HEK293 (cell line): ENCODE measurements at regions not wholly inside any gene's neighbourhood (a gene's known extent, or its start where the extent isn't known, plus 50 kb on each side); places are given as distances from the start of the nearest gene placed in this dataset.

ENCODE experiments used
- CTCF ChIA-PET: fragments of 350-600 bp; formaldehyde crosslinking; extraction: SDS; loops from one replicate; lab custom pipeline; 2021; ENCODE audit warnings: antibody characterized with exemption; lab: Yijun Ruan, JAX
- POLR2A ChIA-PET: fragments of 300-600 bp; formaldehyde crosslinking; extraction: SDS; loops from one replicate; lab custom pipeline; 2020; ENCODE audit warnings: antibody characterized with exemption, inconsistent platforms; lab: Yijun Ruan, JAX
- H3K27ac ChIP-seq: fragments of 200-500 bp; sonication (Bioruptor generic); 2 replicates; pipeline ENCODE4 v1.5.1; 2014; ENCODE audit warnings: low read depth, low read length, control low read depth, inconsistent platforms; ENCODE audit errors: extremely low read depth
- H3K36me3 ChIP-seq, 2 experiments: fragments of 200-500 bp in 1 of 2; sonication (Bioruptor generic) in 1 of 2; 1 replicate in 1 of 2; 2 replicates in 1 of 2; pipeline ENCODE4 v1.5.1; 2014 to 2017; ENCODE audit warnings: inconsistent platforms in 2 of 2, low read length in 2 of 2; ENCODE audit not compliant: control insufficient read depth in 2 of 2, insufficient read depth in 1 of 2
- H3K4me1 ChIP-seq: fragments of 200-500 bp; sonication (Bioruptor generic); 2 replicates; pipeline ENCODE4 v1.5.1; 2014; ENCODE audit warnings: mild to moderate bottlenecking, low read length, inconsistent platforms; ENCODE audit not compliant: control insufficient read depth, insufficient read depth
- H3K4me3 ChIP-seq: 2 replicates; pipeline ENCODE4 v1.5.1; 2011; ENCODE audit warnings: low read depth, mild to moderate bottlenecking, control low read depth, low read length, moderate library complexity
- H3K9me3 ChIP-seq: fragments of 200-500 bp; sonication (Bioruptor generic); 2 replicates; pipeline ENCODE4 v1.5.1; 2014; ENCODE audit warnings: low read depth, low read length, inconsistent platforms; ENCODE audit not compliant: control insufficient read depth, insufficient read depth
- CTCF ChIP-seq: fragments of 450-650 bp; formaldehyde crosslinking; IDR thresholded peaks from 2 replicates; pipeline ENCODE4 v1.5.1; 2016; ENCODE audit warnings: missing biosample characterization, missing genetic modification characterization
- ELK4 ChIP-seq: IDR thresholded peaks from 2 replicates; pipeline ENCODE4 v1.6.1; 2011; ENCODE audit warnings: mild to moderate bottlenecking, low read depth, low read length, borderline replicate concordance
- GLI4 ChIP-seq: fragments of 450-650 bp; formaldehyde crosslinking; IDR thresholded peaks from 2 replicates; pipeline ENCODE4 v1.5.1; 2016; ENCODE audit warnings: missing biosample characterization, missing genetic modification characterization
- KLF8 ChIP-seq: fragments of 450-650 bp; formaldehyde crosslinking; IDR thresholded peaks from 2 replicates; pipeline ENCODE4 v1.5.1; 2016; ENCODE audit warnings: missing biosample characterization, missing genetic modification characterization
- KLF9 ChIP-seq: fragments of 450-650 bp; formaldehyde crosslinking; IDR thresholded peaks from 2 replicates; pipeline ENCODE4 v1.5.1; 2016; ENCODE audit warnings: missing biosample characterization, missing genetic modification characterization, low read depth
- RBAK ChIP-seq: fragments of 450-650 bp; formaldehyde crosslinking; IDR thresholded peaks from 2 replicates; pipeline ENCODE4 v1.5.1; 2016; ENCODE audit warnings: missing biosample characterization, missing genetic modification characterization
- REPIN1 ChIP-seq: fragments of 450-650 bp; formaldehyde crosslinking; IDR thresholded peaks from 2 replicates; pipeline ENCODE4 v1.5.1; 2017; ENCODE audit warnings: missing biosample characterization, missing genetic modification characterization, low read depth
- ZBTB44 ChIP-seq: fragments of 450-650 bp; IDR thresholded peaks from 2 replicates; pipeline ENCODE4 v1.5.1; 2018; ENCODE audit warnings: missing biosample characterization, mild to moderate bottlenecking, missing genetic modification characterization
- ZFP3 ChIP-seq: fragments of 450-650 bp; formaldehyde crosslinking; IDR thresholded peaks from 2 replicates; pipeline ENCODE4 v1.5.1; 2016; ENCODE audit warnings: low read depth, missing biosample characterization, missing genetic modification characterization
- ZNF132 ChIP-seq: fragments of 450-650 bp; formaldehyde crosslinking; IDR thresholded peaks from 2 replicates; pipeline ENCODE4 v1.5.1; 2017; ENCODE audit warnings: missing biosample characterization, missing genetic modification characterization, borderline replicate concordance
- ZNF169 ChIP-seq: fragments of 450-650 bp; formaldehyde crosslinking; IDR thresholded peaks from 2 replicates; pipeline ENCODE4 v1.5.1; 2016; ENCODE audit warnings: missing biosample characterization, missing genetic modification characterization
- ZNF223 ChIP-seq: fragments of 450-650 bp; formaldehyde crosslinking; IDR thresholded peaks from 2 replicates; pipeline ENCODE4 v1.5.1; 2016; ENCODE audit warnings: missing biosample characterization, missing genetic modification characterization
- ZNF23 ChIP-seq: fragments of 450-650 bp; formaldehyde crosslinking; IDR thresholded peaks from 2 replicates; pipeline ENCODE4 v1.5.1; 2016; ENCODE audit warnings: missing biosample characterization, missing genetic modification characterization, borderline replicate concordance
- ZNF274 ChIP-seq, 2 experiments: fragments of 200-500 bp in 1 of 2; fragments of 450-650 bp in 1 of 2; sonication (Bioruptor generic) in 1 of 2; formaldehyde crosslinking in 1 of 2; IDR thresholded peaks; 2 replicates each; pipeline versions ENCODE4 v1.5.1 to v1.6.1; 2014 to 2016; ENCODE audit warnings: borderline replicate concordance in 1 of 2, inconsistent platforms in 1 of 2, low read length in 1 of 2, missing biosample characterization in 1 of 2, missing genetic modification characterization in 1 of 2
- ZNF280D ChIP-seq: fragments of 450-650 bp; formaldehyde crosslinking; IDR thresholded peaks from 2 replicates; pipeline ENCODE4 v1.5.1; 2016; ENCODE audit warnings: missing biosample characterization, missing genetic modification characterization
- ZNF324 ChIP-seq: fragments of 450-650 bp; formaldehyde crosslinking; IDR thresholded peaks from 2 replicates; pipeline ENCODE4 v1.5.1; 2016; ENCODE audit warnings: missing biosample characterization, missing genetic modification characterization
- ZNF350 ChIP-seq: fragments of 450-650 bp; formaldehyde crosslinking; IDR thresholded peaks from 2 replicates; pipeline ENCODE4 v1.5.0; 2017; ENCODE audit warnings: missing biosample characterization, mild to moderate bottlenecking, missing genetic modification characterization
- ZNF354C ChIP-seq: fragments of 450-650 bp; formaldehyde crosslinking; IDR thresholded peaks from 2 replicates; pipeline ENCODE4 v1.5.1; 2016; ENCODE audit warnings: missing biosample characterization, missing genetic modification characterization, low read depth, borderline replicate concordance
- ZNF398 ChIP-seq: fragments of 450-650 bp; formaldehyde crosslinking; IDR thresholded peaks from 2 replicates; pipeline ENCODE4 v1.5.1; 2017; ENCODE audit warnings: missing biosample characterization, missing genetic modification characterization
- ZNF548 ChIP-seq: fragments of 450-650 bp; formaldehyde crosslinking; IDR thresholded peaks from 2 replicates; pipeline ENCODE4 v1.5.1; 2016; ENCODE audit warnings: missing biosample characterization, missing genetic modification characterization
- ZNF560 ChIP-seq: fragments of 450-650 bp; formaldehyde crosslinking; IDR thresholded peaks from 2 replicates; pipeline ENCODE4 v1.5.1; 2017; ENCODE audit warnings: missing biosample characterization, missing genetic modification characterization, borderline replicate concordance
- ZNF776 ChIP-seq: fragments of 450-650 bp; formaldehyde crosslinking; IDR thresholded peaks from 2 replicates; pipeline ENCODE4 v1.5.0; 2017; ENCODE audit warnings: missing biosample characterization, missing genetic modification characterization, borderline replicate concordance
- ZNF791 ChIP-seq: fragments of 450-650 bp; formaldehyde crosslinking; IDR thresholded peaks from 2 replicates; pipeline ENCODE4 v1.5.1; 2016; ENCODE audit warnings: missing biosample characterization, missing genetic modification characterization
- ZNF843 ChIP-seq: fragments of 450-650 bp; formaldehyde crosslinking; IDR thresholded peaks from 2 replicates; pipeline ENCODE4 v1.5.1; 2016; ENCODE audit warnings: missing biosample characterization, missing genetic modification characterization

GRCh38 chr7:36084485-36085091 is 68.5 kb upstream of the EEPD1 start (continued):
- TF ChIP-seq CTCF (tag by site-specific recombination), result peak; percentile 36; the same call in 1 of the 2 replicates
- TF ChIP-seq ZNF132, result no peak
- TF ChIP-seq ZNF548 (tag by site-specific recombination), result no peak
- no peak for TF ChIP-seq ELK4
- no peak for TF ChIP-seq GLI4
- no peak for TF ChIP-seq ZNF354C (tag by site-specific recombination)
- TF ChIP-seq, all 188 proteins: peak for 7

- Histone ChIP-seq H3K9me3 (no peaks in the 10 kb centered on the region), H3K4me3 (no peak overlapping the region), H3K27ac (no peak overlapping the region), H3K36me3 (no peaks in the 10 kb centered on the region), H3K4me1 (no peaks in the 10 kb centered on the region)
- ChIA-PET POLR2A (no interaction called here), CTCF (no interaction called here)
- TF ChIP-seq KLF8 (tag by site-specific recombination), result no peak
- no peak for TF ChIP-seq KLF9 (tag by site-specific recombination)
- no peak for TF ChIP-seq ZFP3 (tag by site-specific recombination)
- no peak for TF ChIP-seq ZNF548 (tag by site-specific recombination)
- TF ChIP-seq ZNF23 (tag by site-specific recombination), result no peak
- no peak for TF ChIP-seq ZNF324 (tag by site-specific recombination)
- no peak for TF ChIP-seq ZNF776 (tag by site-specific recombination)
These were observed 68.0 kb upstream of the EEPD1 start for GRCh38 chr7:36085096-36085495.

- ChIA-PET CTCF (no interaction called here), POLR2A (no interaction called here)
- Histone ChIP-seq H3K4me1 (no peaks in the 10 kb centered on the region), H3K36me3 (no peaks in the 10 kb centered on the region), H3K4me3 (no peak overlapping the region), H3K27ac (no peak overlapping the region), H3K9me3 (no peaks in the 10 kb centered on the region)
- TF ChIP-seq ZNF843 (tag by site-specific recombination) (no peak), ZNF398 (no peak), ZNF560 (tag by site-specific recombination) (no peak), REPIN1 (tag by site-specific recombination) (no peak), RBAK (no peak), ZNF280D (tag by site-specific recombination) (no peak), ZNF223 (no peak), ZBTB44 (tag by site-specific recombination) (no peak), ZNF791 (no peak), ZNF274 (IDR thresholded peaks at IDR 0.05; ENCODE audit: low read length) (no peak), ZNF274 (tag by site-specific recombination; IDR thresholded peaks at IDR 0.05; ENCODE audit: borderline replicate concordance) (no peak), ZNF350 (tag by site-specific recombination) (no peak), ZNF169 (tag by site-specific recombination) (no peak)
These were observed 66.5 kb upstream of the EEPD1 start for GRCh38 chr7:36086571-36086970.
